ACC112 (cell line): ENCODE measurements at regions not wholly inside any gene's neighbourhood (a gene's known extent, or its start where the extent isn't known, plus 50 kb on each side); places are given as distances from the start of the nearest gene placed in this dataset.
"Not testable (repeated sequence)": the region's sequence is repeated elsewhere in the genome, so short reads cannot be mapped to it uniquely, and the experiment has no call there.

Experiments used
- H2AFZ ChIP-seq: fragments of 200-600 bp; sonication (generic); one replicate; pipeline ENCODE4 v1.6.0; 2017; ENCODE audit warnings: antibody characterized with exemption, low read length; ENCODE audit not compliant: unreplicated experiment
- H3K27ac ChIP-seq: fragments of 200-600 bp; sonication (generic); 2 replicates; pipeline ENCODE4 v1.5.1; 2014; ENCODE audit warnings: low read depth, mild to moderate bottlenecking, antibody characterized with exemption, low read length, moderate library complexity
- H3K27me3 ChIP-seq: fragments of 200-600 bp; sonication (generic); 2 replicates; pipeline ENCODE4 v1.6.1; 2014; ENCODE audit warnings: mild to moderate bottlenecking, antibody characterized with exemption, low read length, moderate library complexity, mixed read lengths; ENCODE audit not compliant: insufficient read depth
- H3K36me3 ChIP-seq: fragments of 200-600 bp; sonication (generic); 2 replicates; pipeline ENCODE4 v1.6.1; 2016; ENCODE audit warnings: mild to moderate bottlenecking, antibody characterized with exemption, low read length, moderate library complexity, mixed read lengths; ENCODE audit not compliant: insufficient read depth
- H3K4me1 ChIP-seq: fragments of 200-600 bp; sonication (generic); one replicate; pipeline ENCODE4 v1.6.1; 2016; ENCODE audit warnings: low read length, mixed read lengths; ENCODE audit not compliant: insufficient read depth, unreplicated experiment, control insufficient read depth
- H3K4me3 ChIP-seq: fragments of 200-600 bp; sonication (generic); 2 replicates; pipeline ENCODE4 v1.5.1; 2014; ENCODE audit warnings: mild to moderate bottlenecking, low read depth, low read length
- H3K79me2 ChIP-seq: fragments of 200-600 bp; sonication (generic); one replicate; pipeline ENCODE4 v1.6.0; 2016; ENCODE audit warnings: low read length; ENCODE audit not compliant: control insufficient read depth, unreplicated experiment, insufficient read depth

GRCh38 chr5:171542525-171543140 lies 123.2 kb downstream of the FGF18 start:
- Histone ChIP-seq H3K4me1 (no peaks in the 10 kb centered on the region), H3K79me2 (no peaks in the 10 kb centered on the region), H3K4me3 (no peak overlapping the region), H2AFZ (no peak overlapping the region), H3K27me3 (peaks cover 3% of the 10 kb centered on the region; the same call in 1 of the 2 replicates), H3K27ac (no peak overlapping the region), H3K36me3 (no peaks in the 10 kb centered on the region)

- Histone ChIP-seq H3K27me3 (peaks cover 3% of the 10 kb centered on the region; the same call in 1 of the 2 replicates), H3K4me1 (no peaks in the 10 kb centered on the region), H3K36me3 (no peaks in the 10 kb centered on the region), H2AFZ (no peak overlapping the region), H3K79me2 (no peaks in the 10 kb centered on the region), H3K4me3 (no peak overlapping the region), H3K27ac (no peak overlapping the region)
These were observed 123.8 kb downstream of the FGF18 start for GRCh38 chr5:171543148-171543815.

- no peak overlapping the region for H3K27ac ChIP-seq
- H3K79me2 ChIP-seq = no peaks in the 10 kb centered on the region
- peaks cover 4% of the 10 kb centered on the region; the same call in 1 of the 2 replicates for H3K27me3 ChIP-seq
- H3K4me3 ChIP-seq = no peak overlapping the region
- no peak overlapping the region for H2AFZ ChIP-seq
- no peaks in the 10 kb centered on the region for H3K4me1 ChIP-seq
- H3K36me3 ChIP-seq = no peaks in the 10 kb centered on the region
These were observed 125.7 kb downstream of the FGF18 start for GRCh38 chr5:171544913-171545765.

GRCh38 chr5:171549274-171549673 lies 129.8 kb downstream of the FGF18 start:
- Histone ChIP-seq H3K4me3 (no peak overlapping the region), H3K27ac (no peak overlapping the region), H3K27me3 (peaks cover 16% of the 10 kb centered on the region; the same call in 1 of the 2 replicates), H3K79me2 (no peaks in the 10 kb centered on the region), H3K4me1 (no peaks in the 10 kb centered on the region), H2AFZ (no peak overlapping the region), H3K36me3 (no peaks in the 10 kb centered on the region)

GRCh38 chr5:171553817-171554216 lies 134.4 kb downstream of the FGF18 start:
- H3K36me3 ChIP-seq, H2AFZ ChIP-seq, H3K4me1 ChIP-seq, H3K27ac ChIP-seq, H3K79me2 ChIP-seq, H3K4me3 ChIP-seq: not testable (repeated sequence)
- peaks cover 52% of the 10 kb centered on the region for H3K27me3 ChIP-seq

- no peaks in the 10 kb centered on the region for H3K4me1 ChIP-seq
- H3K36me3 ChIP-seq = no peaks in the 10 kb centered on the region
- H3K27ac ChIP-seq = no peak overlapping the region
- H2AFZ ChIP-seq = no peak overlapping the region
- H3K79me2 ChIP-seq = no peaks in the 10 kb centered on the region
- H3K27me3 ChIP-seq = peaks cover 63% of the 10 kb centered on the region
- no peak overlapping the region for H3K4me3 ChIP-seq
These were observed 135.7 kb downstream of the FGF18 start for GRCh38 chr5:171555160-171555559.

GRCh38 chr5:171562822-171563221 lies 143.4 kb downstream of the FGF18 start:
- no peaks in the 10 kb centered on the region for H3K4me1 ChIP-seq
- no peak overlapping the region for H3K27ac ChIP-seq
- H3K4me3 ChIP-seq = no peak overlapping the region
- no peak overlapping the region for H2AFZ ChIP-seq
- H3K79me2 ChIP-seq = no peaks in the 10 kb centered on the region
- peaks cover 21% of the 10 kb centered on the region for H3K27me3 ChIP-seq
- no peaks in the 10 kb centered on the region for H3K36me3 ChIP-seq

GRCh38 chr5:171568389-171568788 lies 148.9 kb downstream of the FGF18 start:
- Histone ChIP-seq H3K4me1 (peaks cover 11% of the 10 kb centered on the region), H2AFZ (no peak overlapping the region), H3K27me3 (peaks cover 4% of the 10 kb centered on the region; the same call in 1 of the 2 replicates), H3K27ac (no peak overlapping the region), H3K4me3 (no peak overlapping the region), H3K36me3 (no peaks in the 10 kb centered on the region), H3K79me2 (no peaks in the 10 kb centered on the region)

GRCh38 chr5:171569065-171569712 lies 149.7 kb downstream of the FGF18 start:
- Histone ChIP-seq H2AFZ (no peak overlapping the region), H3K79me2 (no peaks in the 10 kb centered on the region), H3K36me3 (no peaks in the 10 kb centered on the region), H3K4me3 (no peak overlapping the region), H3K27ac (no peak overlapping the region), H3K27me3 (peaks cover 4% of the 10 kb centered on the region; the same call in 1 of the 2 replicates), H3K4me1 (peaks cover 11% of the 10 kb centered on the region)

GRCh38 chr5:171570244-171570825 lies 150.9 kb downstream of the FGF18 start:
- no peak overlapping the region for H3K27ac ChIP-seq
- peaks cover 11% of the 10 kb centered on the region for H3K4me1 ChIP-seq
- peaks cover 4% of the 10 kb centered on the region; the same call in 1 of the 2 replicates for H3K27me3 ChIP-seq
- H3K79me2 ChIP-seq = no peaks in the 10 kb centered on the region
- no peak overlapping the region for H3K4me3 ChIP-seq
- no peaks in the 10 kb centered on the region for H3K36me3 ChIP-seq
- no peak overlapping the region for H2AFZ ChIP-seq
